GM18909 (cell line): ENCODE measurements at regions not wholly inside any gene's neighbourhood (a gene's known extent, or its start where the extent isn't known, plus 50 kb on each side); places are given as distances from the start of the nearest gene placed in this dataset.

ENCODE experiments used
- ATAC-seq: cut with Tn5 transposase; IDR thresholded peaks from one replicate; pipeline ENCODE4 v1.9.1; 2021; ENCODE audit warnings: mild to moderate bottlenecking; ENCODE audit not compliant: unreplicated experiment, poor library complexity

DNA sequence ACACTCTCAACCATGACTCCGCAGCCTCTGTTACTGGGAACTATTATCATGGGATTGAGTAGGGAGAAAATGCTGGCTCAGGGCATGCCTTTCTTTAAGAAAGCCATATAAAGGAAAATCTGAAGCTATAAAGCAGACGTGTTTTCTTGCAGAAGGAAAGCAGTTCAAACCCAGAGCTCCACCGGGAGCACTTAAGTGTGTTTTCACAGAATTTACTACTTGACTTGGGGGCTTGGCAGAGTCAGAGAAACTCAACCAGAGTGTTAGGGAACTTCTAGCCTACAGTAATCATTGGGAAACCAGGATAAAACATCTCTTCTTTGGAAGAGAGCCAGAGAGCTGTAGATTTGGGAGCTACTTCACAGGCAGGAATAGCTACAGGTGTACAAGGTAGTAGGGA is 283.4 kb upstream of the ADRA1B start:
- ATAC-seq, result no peak

DNA sequence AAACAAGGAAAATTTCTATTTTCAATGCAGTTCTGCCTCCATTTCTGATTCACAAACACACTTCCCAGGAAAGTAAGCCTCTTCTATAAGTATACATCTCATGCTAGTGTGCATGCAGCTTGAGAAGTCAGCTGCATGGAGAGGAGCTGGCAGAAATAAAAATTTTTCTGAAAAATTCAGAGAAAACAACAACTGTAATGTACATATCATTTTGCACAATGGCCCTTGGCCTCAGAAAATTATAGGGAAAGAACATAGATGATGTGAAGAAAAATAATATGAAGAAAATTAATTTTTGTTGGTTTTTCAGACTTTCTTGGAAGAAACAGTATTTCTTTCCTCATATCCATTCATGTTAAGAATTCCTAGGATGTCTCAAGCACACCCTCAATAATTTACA is 277.8 kb upstream of the ADRA1B start:
- no peak for ATAC-seq

DNA sequence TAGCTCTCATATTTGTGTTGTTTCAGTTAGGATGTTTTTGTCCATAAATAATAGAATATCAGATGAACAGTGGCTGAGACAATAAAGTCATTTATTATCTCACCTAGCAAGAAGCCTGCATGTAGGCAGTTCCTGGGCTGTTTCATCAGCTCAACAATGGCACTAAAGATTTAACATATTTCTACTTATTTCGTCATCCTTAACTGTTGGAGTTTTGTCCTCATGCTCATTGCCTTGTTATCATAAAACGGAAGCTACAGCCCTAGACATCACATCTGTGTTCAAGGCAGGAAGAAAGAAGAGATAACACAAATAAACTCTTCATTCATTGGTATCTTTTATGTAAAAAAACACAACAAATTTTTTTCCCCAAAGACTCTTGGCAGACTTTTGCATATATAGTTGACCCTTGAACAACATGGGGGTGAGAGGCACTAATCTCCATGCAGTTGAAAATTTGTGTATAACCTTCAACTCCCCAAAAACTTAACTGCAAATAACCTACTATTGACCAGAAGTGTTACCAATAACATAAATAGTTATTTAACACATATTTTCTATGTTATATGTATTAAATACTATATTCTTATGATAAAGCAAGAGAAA is 277.2 kb upstream of the ADRA1B start:
- no peak for ATAC-seq

DNA sequence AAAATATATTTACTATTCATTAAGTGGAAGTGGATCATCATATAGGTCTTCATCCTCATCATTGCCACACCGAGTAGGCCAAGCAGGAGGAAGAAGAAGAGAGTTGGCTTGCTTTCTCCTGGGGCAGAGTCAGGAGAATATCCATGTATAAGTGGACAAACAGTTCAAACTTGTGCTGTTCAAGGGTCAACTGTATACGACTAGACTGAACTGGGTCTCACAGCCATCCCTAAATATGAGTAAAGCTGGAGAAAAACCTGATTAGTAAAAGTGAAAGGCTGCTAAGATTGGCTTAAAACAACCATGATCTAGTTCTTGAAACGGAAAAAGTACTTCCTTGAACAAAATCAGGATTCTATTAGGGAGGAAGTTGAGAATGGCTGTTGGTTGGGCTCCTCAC is 276.7 kb upstream of the ADRA1B start:
- ATAC-seq, result no peak

DNA sequence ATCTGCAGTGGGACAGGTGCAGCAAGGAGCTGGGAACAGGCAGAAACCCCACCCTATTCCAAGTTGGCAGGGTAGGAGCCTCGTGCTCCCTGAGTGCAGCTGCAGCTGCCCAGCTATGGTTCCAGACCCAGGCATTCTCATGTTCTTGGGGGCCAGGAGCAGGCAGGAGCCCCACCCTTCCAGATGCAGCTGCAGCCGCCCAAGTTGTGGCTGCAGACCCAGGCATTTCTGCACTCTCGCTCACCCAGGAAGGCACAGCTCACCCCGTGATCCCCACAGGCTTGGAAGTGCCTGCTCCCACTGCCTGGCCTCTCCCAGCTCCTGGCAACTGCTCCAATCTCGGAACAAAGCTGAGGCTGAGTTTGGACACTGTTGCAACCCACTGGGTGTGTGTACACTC is 275.8 kb upstream of the ADRA1B start:
- ATAC-seq, result no peak

DNA sequence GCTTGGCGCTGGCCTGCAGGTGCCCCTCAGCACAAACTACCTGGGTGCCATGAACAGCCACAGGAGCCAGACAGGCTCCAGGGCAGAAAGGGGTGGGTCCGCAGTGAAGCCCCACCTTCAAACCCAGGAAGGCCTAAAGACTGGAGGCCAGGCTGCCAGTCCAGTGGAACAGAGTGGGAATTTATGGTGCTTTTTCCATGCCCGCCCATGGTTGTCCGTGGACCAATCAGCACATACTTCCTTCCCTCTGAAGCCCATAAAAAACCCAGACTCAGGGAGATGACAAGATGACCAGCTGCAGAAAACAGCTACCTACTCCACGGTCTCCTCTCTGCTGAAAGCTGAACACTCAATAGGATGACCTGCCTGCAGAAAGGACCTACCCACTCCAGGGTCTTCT is 275.4 kb upstream of the ADRA1B start:
- no peak for ATAC-seq

DNA sequence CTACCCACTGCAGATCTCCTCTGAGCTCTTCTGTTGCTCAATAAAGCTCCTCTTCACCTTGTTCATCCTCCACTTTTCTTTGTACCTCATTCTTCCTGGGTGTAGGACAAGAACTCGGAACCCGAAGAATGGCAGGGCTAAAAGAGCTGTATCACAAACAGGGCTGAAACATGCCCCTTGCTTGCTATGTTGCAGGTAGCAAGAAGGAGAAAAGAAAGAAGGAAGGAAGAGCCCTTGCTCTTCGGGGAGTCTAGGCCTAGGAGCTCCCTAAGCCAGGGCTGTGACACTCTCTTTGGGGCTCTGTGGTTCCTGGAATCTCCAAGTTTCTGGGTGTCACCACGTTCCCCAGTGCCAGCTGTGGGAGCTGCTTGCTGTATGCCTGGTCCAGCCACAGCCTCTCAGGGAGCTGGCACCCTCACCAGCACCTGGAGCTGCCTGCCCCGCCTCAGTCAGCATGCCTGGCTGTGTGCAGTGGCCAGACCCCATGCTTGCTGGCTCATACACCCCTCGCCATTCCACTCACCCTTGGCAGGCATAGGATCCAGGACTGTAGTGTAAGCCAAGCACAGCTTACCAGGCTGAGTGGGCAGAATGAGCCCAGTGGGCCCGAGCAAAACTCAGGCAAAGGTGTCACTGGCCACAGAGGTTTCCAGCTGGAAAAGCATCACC is 274.8 kb upstream of the ADRA1B start:
- ATAC-seq, result no peak

DNA sequence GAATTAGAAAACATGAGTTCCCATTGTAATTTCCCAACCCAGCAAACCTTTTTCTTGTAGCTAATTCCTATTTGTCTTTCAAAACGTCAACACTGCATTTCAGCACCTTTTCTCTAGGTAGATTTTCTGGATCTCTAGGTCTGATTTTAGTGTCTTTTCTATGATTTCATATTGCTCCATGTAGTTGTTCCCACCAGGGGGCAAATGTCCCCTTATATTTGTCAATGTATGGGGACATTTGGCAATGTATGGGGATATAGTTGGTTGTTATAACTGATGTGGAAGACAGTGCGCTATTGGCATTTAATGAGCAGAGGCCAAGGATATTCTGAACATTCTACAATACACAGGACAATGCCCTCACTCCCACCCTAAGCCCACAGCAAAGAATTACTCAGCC is 273.9 kb upstream of the ADRA1B start:
- ATAC-seq, result no peak

DNA sequence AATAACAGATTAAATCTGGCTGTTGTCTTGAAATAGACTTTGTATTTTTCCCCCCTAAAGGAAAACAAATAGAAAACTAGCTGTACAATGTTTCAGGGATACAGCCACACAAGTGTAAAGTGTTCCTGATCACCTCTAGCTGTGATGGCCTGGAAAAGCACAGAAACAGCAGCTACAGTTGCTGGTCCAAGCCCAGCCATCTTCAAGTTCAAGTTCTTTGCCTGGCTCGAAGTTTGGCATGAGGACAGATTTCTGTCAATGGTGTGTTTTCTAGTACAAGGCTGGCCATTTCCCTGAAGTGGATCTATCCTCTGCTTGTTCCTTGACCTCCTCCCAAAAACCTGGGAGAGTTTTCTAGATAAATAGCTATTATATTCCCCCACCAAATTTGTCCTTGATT is 272.2 kb upstream of the ADRA1B start:
- ATAC-seq, result no peak

DNA sequence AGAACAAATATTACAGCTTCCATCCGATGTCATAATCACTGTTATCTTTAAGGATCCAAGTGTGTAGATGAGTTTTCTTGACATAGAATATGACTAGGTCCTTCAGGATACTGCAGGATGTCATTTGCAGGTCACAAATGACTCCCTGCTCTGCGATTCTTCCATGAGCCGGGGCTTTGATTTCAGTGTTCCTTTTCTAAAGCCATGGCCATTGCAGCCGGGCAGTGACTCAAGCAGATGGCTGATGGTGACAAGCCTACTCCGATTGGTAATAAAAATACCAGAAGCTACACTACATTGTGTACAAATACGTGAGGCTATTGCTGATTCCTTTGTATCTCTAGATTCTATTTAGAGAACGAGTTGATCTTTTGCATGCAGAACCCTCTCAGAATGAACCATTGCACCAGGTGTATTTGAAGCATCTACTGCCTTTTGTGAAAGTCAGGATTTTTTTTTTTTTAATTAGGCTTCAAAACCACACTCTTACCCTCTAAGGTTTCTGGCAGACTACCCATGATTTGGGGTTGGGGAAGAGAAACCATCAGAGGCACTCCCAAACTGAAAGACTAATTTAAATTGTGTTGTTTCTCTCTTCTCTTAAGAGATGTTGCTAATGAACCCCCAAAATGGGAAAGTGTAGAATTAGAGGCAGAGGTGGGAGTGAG is 271.0 kb upstream of the ADRA1B start:
- ATAC-seq, result no peak

DNA sequence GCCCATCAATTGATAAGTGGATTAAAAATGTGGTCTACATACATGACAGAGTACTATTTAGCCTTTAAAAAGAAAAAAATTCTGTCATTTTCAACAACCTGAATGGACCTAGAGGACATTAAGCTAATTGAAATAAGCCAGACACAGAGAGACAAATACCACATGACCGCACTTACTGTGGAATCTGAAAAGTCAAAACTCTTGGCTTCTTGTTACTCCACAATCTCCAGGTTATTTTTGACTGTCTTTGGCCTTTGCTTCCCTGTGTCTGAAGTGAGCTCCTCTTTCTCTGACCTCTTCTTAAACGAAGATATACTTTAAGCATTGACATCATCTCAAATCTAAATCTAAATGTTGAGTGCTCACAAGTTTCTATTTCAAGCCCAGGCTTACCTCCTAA is 265.5 kb upstream of the ADRA1B start:
- no peak for ATAC-seq

DNA sequence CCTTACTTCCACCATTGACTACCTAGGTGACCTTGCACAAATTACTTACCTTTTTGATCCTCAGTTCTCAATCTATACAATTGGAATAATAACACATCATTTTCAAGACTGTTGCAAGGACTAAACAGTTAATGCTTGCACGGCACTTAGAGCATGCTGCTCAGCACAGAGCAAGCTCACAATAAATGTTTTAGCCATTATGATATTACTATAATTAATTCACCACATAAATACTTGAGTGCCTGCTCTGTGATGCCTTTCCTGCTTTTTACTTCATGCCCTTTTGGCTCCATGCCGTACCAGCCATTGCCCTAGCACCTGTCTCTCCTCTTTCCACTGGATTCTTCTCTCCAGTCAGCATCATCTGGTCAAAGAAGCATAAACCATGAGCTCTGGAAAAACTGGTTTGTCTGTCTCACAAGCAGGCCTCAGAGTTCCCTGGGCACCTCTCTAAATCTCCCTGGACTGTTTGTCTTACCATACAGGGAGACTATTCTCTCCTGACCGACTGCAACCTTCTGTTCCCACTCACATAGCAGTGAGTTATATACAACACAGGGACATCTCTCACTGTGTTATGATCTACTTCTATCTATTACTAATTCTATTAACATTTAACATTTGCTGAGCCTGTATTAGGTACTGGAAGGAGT is 260.4 kb upstream of the ADRA1B start:
- ATAC-seq, result no peak

DNA sequence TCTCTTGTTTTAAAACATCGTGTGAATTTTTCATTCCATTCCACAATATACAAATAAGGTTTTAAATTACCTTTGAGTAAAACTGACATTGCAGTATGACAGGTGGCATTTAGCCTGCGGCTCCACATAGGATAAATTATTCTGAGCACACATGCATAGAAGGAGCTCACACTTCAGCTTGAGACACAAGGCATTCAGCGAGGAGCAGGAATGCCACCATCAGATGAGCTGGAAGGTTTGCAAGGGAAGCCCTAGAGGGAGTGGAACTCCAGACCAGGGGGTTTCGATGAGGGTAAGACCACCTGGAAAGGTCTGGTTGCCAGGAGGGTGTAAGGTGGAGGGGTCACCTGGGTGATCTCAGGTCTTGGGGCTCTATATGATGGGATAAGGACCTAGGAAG is 259.0 kb upstream of the ADRA1B start:
- no peak for ATAC-seq

DNA sequence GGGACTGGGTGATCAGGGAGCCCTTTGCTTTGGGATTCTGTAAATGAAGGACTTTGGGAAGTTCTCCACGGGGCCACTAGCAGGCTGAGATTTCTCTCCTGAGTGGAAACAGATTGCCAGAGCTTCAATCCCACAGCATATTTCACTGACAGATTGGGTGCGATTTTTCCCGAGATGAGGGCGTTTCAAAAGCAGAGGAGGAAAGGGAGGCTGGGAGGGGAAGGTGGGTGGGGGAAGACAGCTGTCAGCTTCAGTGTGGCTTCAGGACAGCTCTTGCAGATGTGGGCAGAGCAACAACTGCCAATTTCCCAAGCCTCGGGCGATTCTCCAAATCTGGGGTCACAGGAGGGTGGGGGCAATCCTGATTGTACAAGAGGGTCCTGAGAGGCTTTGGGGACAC is 258.5 kb upstream of the ADRA1B start:
- ATAC-seq, result no peak

DNA sequence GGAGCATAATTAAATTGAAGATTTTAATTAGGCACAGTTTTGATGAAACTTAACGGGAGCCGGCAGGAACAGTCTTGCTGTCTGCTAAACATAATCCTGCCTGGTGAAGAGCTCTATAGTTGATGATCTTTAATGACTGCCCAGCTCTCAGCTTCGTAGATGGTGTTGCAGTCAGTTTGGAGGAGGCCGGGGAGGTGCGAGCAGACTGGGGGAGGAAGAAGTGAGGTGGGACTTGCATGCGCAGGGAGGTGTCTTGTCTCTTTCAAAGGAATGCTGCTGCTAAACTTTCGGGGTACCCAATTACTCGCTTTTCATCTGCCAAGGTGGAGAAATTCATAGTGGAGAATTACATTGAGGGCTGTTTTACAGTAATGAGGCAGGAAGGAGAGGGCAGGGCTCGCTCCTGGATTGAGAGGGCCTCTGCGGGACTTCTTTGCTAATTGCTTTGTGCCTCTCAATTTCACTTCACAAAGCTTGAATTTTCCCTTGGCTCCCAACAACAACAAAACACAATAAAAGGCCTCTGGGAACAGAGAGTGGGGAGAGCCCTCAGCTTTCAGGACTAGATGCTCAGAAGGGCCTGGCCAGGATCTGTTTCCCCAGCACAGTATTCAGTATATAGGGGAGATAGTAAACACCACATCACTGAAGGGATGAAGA is 257.9 kb upstream of the ADRA1B start:
- ATAC-seq, result no peak

DNA sequence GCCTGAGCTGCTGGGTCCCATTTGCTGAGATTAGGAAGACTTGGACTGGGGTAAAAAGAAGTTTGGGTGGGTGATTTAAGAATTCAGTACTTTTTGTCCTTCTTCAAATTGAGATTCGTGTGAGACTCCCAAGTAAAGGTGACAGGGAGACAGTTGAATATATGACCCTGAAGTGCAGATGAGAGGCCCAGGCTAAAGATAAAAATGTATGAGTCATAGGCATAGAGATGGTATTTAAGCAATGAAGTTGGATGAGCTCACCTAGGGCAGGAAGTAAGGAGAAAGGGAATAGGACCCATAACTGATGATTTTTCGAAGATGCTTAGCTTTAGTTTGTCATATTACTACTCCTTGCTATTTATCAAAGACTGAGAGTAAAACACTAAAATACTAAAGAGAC is 255.9 kb upstream of the ADRA1B start:
- no peak for ATAC-seq

DNA sequence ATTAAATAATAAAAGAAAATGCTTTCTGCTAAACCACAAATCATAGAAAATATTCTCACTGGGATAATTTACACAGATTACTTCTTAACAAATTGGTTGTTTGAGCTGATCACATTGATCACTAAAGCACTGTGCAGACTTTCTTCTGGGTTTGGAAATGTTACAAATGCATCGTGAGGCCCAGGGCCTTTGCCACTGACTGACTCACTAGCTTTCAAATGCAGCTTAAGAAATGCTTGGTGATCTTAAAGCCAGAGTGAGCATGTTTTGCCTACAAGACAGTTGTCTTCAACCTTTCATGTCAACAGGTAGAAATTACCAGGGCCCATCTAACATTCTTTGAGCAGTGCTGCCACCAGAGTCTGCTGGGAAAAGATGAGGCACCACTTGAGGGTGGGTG is 252.3 kb upstream of the ADRA1B start:
- ATAC-seq, result no peak

DNA sequence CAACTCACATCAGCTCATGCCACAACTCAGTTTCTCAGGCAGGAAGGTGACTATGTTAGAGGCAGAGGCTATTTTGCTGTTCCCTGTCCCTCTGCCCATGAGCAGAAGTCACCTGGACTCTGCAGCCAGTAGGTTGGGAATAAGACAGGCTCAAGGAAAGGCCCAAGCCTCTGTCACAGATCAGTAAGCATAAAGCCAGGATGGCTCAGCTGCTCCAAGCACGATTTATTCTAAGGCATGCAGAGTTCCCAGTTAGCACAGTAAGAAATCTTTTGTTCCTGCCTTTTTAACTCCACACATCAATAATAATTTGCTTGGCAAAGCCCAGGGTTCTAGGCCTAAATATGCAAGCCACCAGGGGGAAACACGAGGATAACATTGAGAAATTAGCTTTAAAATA is 249.0 kb upstream of the ADRA1B start:
- ATAC-seq, result no peak

DNA sequence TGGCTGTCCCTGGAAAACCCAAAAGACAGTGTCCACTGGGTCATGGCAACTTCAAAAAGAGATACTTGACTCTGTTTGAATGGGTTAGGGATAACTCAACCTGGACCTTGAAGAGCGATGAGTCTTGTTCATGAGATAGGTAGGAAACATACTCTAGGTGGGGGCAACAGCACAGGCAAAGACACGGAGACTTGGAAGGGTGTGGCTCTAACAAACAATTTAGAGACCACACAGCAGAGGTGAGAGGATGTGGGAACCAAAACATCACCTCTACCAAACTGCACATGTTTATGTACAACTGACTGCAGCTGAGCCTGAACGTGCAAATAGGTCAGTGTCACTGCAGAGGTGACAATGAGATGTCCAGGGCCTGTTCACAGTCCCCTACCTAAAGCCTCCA is 247.7 kb upstream of the ADRA1B start:
- no peak for ATAC-seq

DNA sequence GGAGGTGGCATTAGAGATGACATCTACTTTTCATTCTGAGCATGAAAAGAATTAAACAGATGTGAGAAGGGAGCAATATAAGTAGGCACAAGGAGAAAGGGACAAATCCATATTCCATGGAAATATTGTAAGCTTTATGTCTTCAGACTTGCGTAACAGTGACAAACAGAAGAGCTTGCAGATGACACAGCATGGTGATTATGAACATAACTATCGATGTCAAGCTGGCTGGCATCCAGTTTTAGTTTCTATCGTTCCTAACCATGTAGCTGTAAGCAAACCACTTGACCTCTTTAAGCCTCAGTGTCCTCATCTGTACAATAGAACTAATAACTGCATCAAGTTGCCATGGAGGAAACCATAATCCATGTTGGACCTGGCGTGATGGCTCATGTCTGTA is 246.7 kb upstream of the ADRA1B start:
- ATAC-seq, result no peak

DNA sequence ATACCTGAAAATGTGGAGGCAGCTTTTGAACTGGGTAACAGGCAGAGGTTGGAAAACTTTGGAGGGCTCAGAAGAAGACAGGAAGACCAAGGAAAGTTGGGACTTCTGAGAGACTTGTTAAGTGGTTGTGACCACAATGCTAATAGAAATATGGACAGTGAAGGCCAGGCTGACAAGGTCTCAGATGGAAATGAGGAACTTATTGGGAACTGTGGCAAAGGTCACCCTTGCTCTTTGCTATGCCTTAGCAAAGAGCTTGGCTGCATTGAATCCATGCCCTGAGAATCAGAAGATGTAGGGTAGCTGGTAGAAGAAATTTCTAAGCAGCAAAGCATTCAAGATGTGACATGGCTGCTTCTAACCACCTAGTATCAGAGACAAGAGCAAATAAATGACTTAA is 244.4 kb upstream of the ADRA1B start:
- ATAC-seq, result no peak
